HG03139 (cell line): ENCODE measurements at regions not wholly inside any gene's neighbourhood (a gene's known extent, or its start where the extent isn't known, plus 50 kb on each side); places are given as distances from the start of the nearest gene placed in this dataset.
"Not testable (repeated sequence)": the region's sequence is repeated elsewhere in the genome, so short reads cannot be mapped to it uniquely, and the experiment has no call there.

Source experiments
- ATAC-seq: cut with Tn5 transposase; IDR thresholded peaks from one replicate; pipeline ENCODE4 v1.9.1; 2021; ENCODE audit not compliant: unreplicated experiment

- ATAC-seq = not testable (repeated sequence)
Measured at GRCh38 chrX:123788193-123788592, 55.3 kb upstream of the THOC2 start.

- no peak for ATAC-seq
Measured at GRCh38 chrX:123788744-123789143, 55.9 kb upstream of the THOC2 start.

- no peak for ATAC-seq
Measured at GRCh38 chrX:123797543-123798447, 62.1 kb upstream of the XIAP start.

DNA sequence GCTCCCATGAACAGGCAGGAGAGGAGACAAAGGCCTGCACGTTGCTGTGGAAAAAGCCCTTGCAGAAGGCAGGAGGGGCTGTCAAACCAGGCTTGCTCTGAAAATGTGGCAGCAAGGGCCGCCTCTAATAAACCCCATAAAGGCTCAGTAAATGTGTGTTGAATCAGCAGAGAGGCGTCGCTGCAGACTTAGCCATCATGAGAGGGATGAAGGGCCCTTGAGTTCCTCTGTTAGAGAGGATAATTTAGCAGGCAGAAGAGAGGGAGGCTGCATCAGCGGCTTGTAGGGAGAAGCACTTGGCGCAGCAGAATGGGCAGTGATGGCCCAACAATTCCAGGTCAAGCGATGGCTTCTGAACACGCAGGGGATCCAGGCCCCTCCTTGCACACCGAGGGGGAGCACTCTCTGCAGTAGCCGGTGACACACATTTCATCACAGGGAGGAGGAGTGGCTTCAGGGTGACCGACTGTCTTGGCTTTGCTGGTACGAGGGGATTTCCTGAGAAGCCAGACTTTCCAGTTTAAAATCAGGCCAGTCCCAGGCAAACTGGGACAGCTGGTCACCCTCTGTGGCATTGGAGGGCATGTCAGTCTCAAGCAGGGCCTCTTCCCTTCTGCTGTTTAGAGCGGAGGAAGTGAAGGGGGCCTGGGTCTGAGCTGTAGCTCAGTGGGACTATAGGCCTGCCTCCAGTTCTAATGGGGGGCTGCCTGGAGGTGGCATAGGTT lies 61.0 kb upstream of the XIAP start:
- ATAC-seq = not testable (repeated sequence)

- no peak for ATAC-seq
Measured at GRCh38 chrX:123801901-123802300, 58.0 kb upstream of the XIAP start.

DNA sequence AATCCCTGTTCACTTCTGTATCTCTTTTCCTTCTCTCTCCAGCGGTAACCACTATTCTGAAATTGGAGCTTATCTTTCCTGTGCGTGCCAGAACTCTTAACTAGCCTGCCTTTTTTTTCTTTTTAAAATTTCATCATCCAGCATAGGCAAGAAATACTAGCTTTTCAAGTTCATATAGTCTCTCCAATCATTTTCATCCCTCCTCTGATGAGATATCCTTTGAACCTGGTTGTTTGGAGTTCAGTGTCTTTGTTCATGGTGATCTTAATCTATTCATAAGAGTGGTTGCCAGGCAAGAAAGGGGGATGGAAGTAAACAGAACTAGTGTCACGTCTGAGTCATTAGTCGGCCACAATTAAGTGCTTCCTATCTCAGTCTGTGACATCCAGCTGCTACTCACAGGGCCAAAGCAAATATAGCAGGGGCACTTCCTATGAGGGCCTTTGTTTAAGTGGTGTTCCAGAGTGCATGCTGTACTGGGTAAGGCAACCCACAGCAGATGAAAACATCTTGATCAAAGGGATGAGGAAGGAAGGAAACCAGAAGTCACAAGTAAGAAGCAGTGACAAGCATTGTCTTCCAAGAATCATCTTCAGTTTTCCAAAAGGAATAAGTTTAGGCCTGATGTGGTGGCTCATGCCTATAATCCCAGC lies 56.4 kb upstream of the XIAP start:
- ATAC-seq = peak; percentile 64

DNA sequence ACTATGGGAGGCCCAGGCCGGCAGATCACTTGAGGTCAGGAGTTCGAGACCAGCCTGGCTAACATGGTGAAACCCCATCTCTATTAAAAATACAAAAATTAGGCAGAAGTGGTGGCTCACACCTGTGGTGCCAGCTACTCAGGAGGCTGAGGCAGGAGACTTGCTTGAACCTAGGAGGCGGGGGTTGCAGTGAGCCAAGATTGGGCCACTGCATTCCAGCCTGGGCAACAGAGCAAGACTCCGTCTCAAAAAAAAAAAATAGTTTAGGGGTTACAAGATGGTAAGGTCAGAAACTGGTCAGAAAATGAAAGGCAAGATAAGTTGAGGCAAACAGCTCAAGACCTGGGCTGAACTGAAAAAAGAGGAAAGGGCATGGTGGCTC lies 55.9 kb upstream of the XIAP start:
- ATAC-seq = not testable (repeated sequence)

DNA sequence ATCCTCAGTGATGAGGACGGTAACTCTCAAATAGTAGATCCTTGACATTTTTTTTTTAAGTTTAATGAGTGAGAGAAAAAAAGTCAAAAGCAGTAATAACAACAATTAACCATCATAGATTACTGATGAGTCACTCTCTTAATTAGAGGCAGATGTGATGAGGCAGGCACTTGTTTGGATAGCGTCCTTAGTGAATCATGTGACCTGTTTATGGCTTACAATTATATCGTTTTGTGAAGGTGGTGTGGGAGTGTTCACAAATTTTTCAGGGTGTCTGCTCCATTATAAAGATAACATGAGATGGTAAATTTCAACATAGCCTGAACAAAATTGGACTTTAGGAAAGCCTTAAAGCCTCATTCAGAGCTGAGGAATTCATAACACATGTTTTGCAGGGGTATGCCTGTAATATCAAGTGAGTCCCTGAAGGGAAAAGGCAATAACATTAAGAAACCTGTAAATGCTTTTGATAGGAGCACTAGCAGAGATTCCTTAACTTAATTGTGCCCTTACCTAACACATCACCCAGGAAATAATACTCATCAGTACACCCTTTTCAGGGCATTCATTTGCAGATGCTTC lies 51.9 kb upstream of the XIAP start:
- ATAC-seq = no peak

GRCh38 chrX:123809854-123810375 lies 49.9 kb upstream of the XIAP start:
- ATAC-seq = no peak
